ENCODE measurements at regions not wholly inside any gene's neighbourhood (a gene's known extent, or its start where the extent isn't known, plus 50 kb on each side); places are given as distances from the start of the nearest gene placed in this dataset.

GRCh38 chr13:104105418-104106355 is 1039.5 kb upstream of the SLC10A2 start:
- H3K27me3 ChIP-seq (ENCODE audit: control insufficient read depth, insufficient read depth, low read length, poor library complexity, severe bottlenecking), result no peaks in the 10 kb centered on the region
- peaks cover 19% of the 10 kb centered on the region for H3K9me3 Mint-ChIP-seq
- peaks cover 9% of the 10 kb centered on the region for H3K36me3 Mint-ChIP-seq (ENCODE audit: low read depth)
- WGBS, 2 experiments (ENCODE audit: insufficient coverage in 1 of 2, insufficient read length in 1 of 2), result 88 to 90% methylated on average over 4 to 5 of the region's 7 CpGs
- H3K27ac ChIP-seq (ENCODE audit: low read depth, low read length), result no peak overlapping the region
- no peaks in the 10 kb centered on the region for H3K36me3 ChIP-seq (ENCODE audit: control insufficient read depth, insufficient read depth, low read length)
- H3K4me1 Mint-ChIP-seq, result no peaks in the 10 kb centered on the region
- peaks cover 15% of the 10 kb centered on the region for H3K9me3 ChIP-seq (ENCODE audit: control insufficient read depth, low read length)
- H3K4me3 ChIP-seq (ENCODE audit: low read length), result no peak overlapping the region
- TF ChIP-seq, protein P1, sequence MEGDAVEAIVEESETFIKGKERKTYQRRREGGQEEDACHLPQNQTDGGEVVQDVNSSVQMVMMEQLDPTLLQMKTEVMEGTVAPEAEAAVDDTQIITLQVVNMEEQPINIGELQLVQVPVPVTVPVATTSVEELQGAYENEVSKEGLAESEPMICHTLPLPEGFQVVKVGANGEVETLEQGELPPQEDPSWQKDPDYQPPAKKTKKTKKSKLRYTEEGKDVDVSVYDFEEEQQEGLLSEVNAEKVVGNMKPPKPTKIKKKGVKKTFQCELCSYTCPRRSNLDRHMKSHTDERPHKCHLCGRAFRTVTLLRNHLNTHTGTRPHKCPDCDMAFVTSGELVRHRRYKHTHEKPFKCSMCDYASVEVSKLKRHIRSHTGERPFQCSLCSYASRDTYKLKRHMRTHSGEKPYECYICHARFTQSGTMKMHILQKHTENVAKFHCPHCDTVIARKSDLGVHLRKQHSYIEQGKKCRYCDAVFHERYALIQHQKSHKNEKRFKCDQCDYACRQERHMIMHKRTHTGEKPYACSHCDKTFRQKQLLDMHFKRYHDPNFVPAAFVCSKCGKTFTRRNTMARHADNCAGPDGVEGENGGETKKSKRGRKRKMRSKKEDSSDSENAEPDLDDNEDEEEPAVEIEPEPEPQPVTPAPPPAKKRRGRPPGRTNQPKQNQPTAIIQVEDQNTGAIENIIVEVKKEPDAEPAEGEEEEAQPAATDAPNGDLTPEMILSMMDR (conservative IDR thresholded peaks at IDR 0.05), result no peak
- H3K4me3 Mint-ChIP-seq, result no peak overlapping the region
- no peak overlapping the region for H3K27ac Mint-ChIP-seq
- H3K27me3 Mint-ChIP-seq (ENCODE audit: insufficient read depth), result no peaks in the 10 kb centered on the region
- H3K9ac ChIP-seq (ENCODE audit: extremely low read depth, low read length, poor library complexity, severe bottlenecking), result no peak overlapping the region
- no peak for DNase-seq
- no peaks in the 10 kb centered on the region for H3K4me1 ChIP-seq (ENCODE audit: control insufficient read depth, insufficient read depth, low read length)

DNA sequence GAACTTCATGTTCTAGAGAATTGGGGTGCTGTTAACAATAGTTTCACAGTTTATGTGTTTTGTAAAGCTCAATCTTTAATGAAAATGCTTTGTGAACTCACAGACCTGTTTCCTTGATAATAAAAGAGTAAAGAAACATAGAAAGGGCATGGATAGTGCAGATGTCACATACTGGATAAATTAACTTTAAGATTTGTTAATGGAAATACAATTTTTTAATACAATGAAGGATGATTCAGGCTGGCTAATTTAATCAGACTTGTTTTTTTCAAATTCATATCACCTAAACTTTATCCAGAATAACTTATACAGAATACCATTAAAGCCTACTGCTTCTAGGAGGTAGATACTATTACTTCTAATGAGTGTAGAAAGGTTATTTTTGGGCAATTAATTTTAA is 1033.5 kb upstream of the SLC10A2 start:
- Histone ChIP-seq H3K9me3 (ENCODE audit: control insufficient read depth, low read length) (no peaks in the 10 kb centered on the region), H3K9ac (ENCODE audit: extremely low read depth, low read length, poor library complexity, severe bottlenecking) (no peak overlapping the region), H3K27me3 (ENCODE audit: control insufficient read depth, insufficient read depth, low read length, poor library complexity, severe bottlenecking) (no peaks in the 10 kb centered on the region), H3K36me3 (ENCODE audit: control insufficient read depth, insufficient read depth, low read length) (no peaks in the 10 kb centered on the region), H3K27ac (ENCODE audit: low read depth, low read length) (no peak overlapping the region), H3K4me1 (ENCODE audit: control insufficient read depth, insufficient read depth, low read length) (no peaks in the 10 kb centered on the region), H3K4me3 (ENCODE audit: low read length) (no peak overlapping the region)
- DNase-seq, result no peak
- no peak overlapping the region for H3K4me3 Mint-ChIP-seq
- H3K9me3 Mint-ChIP-seq, result no peaks in the 10 kb centered on the region
- TF ChIP-seq, protein P1 (conservative IDR thresholded peaks at IDR 0.05), result no peak
- H3K36me3 Mint-ChIP-seq (ENCODE audit: low read depth), result no peaks in the 10 kb centered on the region
- no peak overlapping the region for H3K27ac Mint-ChIP-seq
- H3K27me3 Mint-ChIP-seq (ENCODE audit: insufficient read depth), result no peaks in the 10 kb centered on the region
- H3K4me1 Mint-ChIP-seq, result no peaks in the 10 kb centered on the region

GRCh38 chr13:104098421-104098820 is 1032.2 kb upstream of the SLC10A2 start:
- H3K27ac ChIP-seq (ENCODE audit: low read depth, low read length), result no peak overlapping the region

More at GRCh38 chr13:104098421-104098820, 1032.2 kb upstream of the SLC10A2 start:
- H3K4me1 ChIP-seq (ENCODE audit: control insufficient read depth, insufficient read depth, low read length), result no peaks in the 10 kb centered on the region
- no peak overlapping the region for H3K4me3 Mint-ChIP-seq
- no peaks in the 10 kb centered on the region for H3K4me1 Mint-ChIP-seq
- H3K4me3 ChIP-seq (ENCODE audit: low read length), result no peak overlapping the region
- no peaks in the 10 kb centered on the region for H3K27me3 Mint-ChIP-seq (ENCODE audit: insufficient read depth)
- no peaks in the 10 kb centered on the region for H3K36me3 ChIP-seq (ENCODE audit: control insufficient read depth, insufficient read depth, low read length)
- H3K9ac ChIP-seq (ENCODE audit: extremely low read depth, low read length, poor library complexity, severe bottlenecking), result no peak overlapping the region
- H3K9me3 Mint-ChIP-seq, result no peaks in the 10 kb centered on the region
- TF ChIP-seq, protein P1 (conservative IDR thresholded peaks at IDR 0.05), result no peak
- no peaks in the 10 kb centered on the region for H3K36me3 Mint-ChIP-seq (ENCODE audit: low read depth)
- WGBS, 2 experiments (ENCODE audit: insufficient coverage in 1 of 2, insufficient read length in 1 of 2), result 87% methylated on average over 2 of the region's 4 CpGs; no CpG with 5 or more reads in 1 of the 2 experiments
- no peak overlapping the region for H3K27ac Mint-ChIP-seq
- no peaks in the 10 kb centered on the region for H3K27me3 ChIP-seq (ENCODE audit: control insufficient read depth, insufficient read depth, low read length, poor library complexity, severe bottlenecking)
- no peak for DNase-seq
- no peaks in the 10 kb centered on the region for H3K9me3 ChIP-seq (ENCODE audit: control insufficient read depth, low read length)

Measured in endodermal cell (in vitro differentiated cells).